Tibial nerve (tissue), 3 donors: ENCODE measurements at regions not wholly inside any gene's neighbourhood (a gene's known extent, or its start where the extent isn't known, plus 50 kb on each side); places are given as distances from the start of the nearest gene placed in this dataset.

Experiments used
- POLR2A ChIP-seq, 2 donors: fragments of 450-650 bp; IDR thresholded peaks; one replicate each; pipeline ENCODE4 v1.6.1; 2017; ENCODE audit warnings: antibody characterized with exemption in 2 of 2, mild to moderate bottlenecking in 2 of 2, moderate library complexity in 2 of 2
- TF ChIP-seq, protein P1 (sequence below), 5 experiments: fragments of 200-600 bp in 3 of 5; fragments of 450-650 bp in 2 of 5; sonication (generic) in 3 of 5; IDR thresholded peaks; one replicate each; pipeline ENCODE4 v1.5.1; 2016 to 2019; ENCODE audit warnings: antibody characterized with exemption in 5 of 5, mild to moderate bottlenecking in 3 of 5, moderate library complexity in 2 of 5

DNA sequence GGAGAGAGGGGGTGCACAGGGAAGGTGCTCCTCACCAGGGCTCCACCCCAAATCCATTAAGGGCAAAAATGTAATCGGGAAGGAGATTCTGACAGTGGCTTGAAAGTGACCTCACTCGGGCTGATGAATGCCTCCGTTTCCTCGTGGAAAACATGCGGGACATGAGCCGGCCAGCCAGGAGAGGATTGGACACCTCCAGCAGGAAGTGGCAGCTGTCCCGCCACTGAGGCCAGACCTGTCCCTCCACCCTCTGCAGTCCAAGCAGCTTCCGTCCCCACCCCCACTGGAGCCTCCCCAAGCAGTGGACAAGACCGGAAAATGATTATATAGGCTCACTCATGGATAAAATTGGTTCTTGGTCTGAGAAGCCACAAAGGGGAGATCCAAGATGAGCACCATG, 82.1 kb upstream of the CCL1 start:
- TF ChIP-seq POLR2A (IDR thresholded peaks at IDR 0.05) = no peak
- TF ChIP-seq, protein P1, sequence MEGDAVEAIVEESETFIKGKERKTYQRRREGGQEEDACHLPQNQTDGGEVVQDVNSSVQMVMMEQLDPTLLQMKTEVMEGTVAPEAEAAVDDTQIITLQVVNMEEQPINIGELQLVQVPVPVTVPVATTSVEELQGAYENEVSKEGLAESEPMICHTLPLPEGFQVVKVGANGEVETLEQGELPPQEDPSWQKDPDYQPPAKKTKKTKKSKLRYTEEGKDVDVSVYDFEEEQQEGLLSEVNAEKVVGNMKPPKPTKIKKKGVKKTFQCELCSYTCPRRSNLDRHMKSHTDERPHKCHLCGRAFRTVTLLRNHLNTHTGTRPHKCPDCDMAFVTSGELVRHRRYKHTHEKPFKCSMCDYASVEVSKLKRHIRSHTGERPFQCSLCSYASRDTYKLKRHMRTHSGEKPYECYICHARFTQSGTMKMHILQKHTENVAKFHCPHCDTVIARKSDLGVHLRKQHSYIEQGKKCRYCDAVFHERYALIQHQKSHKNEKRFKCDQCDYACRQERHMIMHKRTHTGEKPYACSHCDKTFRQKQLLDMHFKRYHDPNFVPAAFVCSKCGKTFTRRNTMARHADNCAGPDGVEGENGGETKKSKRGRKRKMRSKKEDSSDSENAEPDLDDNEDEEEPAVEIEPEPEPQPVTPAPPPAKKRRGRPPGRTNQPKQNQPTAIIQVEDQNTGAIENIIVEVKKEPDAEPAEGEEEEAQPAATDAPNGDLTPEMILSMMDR (IDR thresholded peaks at IDR 0.05) = no peak
